Immature natural killer cell (primary cell): ENCODE measurements at regions not wholly inside any gene's neighbourhood (a gene's known extent, or its start where the extent isn't known, plus 50 kb on each side); places are given as distances from the start of the nearest gene placed in this dataset.

ENCODE experiments used
- DNase-seq, 3 donors: peaks; one replicate each; pipeline ENCODE4 v3.0.0; 2022; ENCODE audit warnings: mixed read lengths in 1 of 3
- H3K27ac Mint-ChIP-seq, 6 donors: one replicate each; pipeline ENCODE4 v1.8.0; 2020; ENCODE audit warnings: mixed read lengths in 6 of 6, mild to moderate bottlenecking in 5 of 6, inconsistent platforms in 4 of 6, moderate library complexity in 3 of 6
- H3K27me3 Mint-ChIP-seq, 3 donors: one replicate each; pipeline ENCODE4 v1.8.0; 2020 to 2021; ENCODE audit warnings: low read depth in 3 of 3, mild to moderate bottlenecking in 3 of 3, mixed read lengths in 3 of 3, moderate library complexity in 3 of 3, inconsistent platforms in 1 of 3
- H3K36me3 Mint-ChIP-seq, 3 donors: one replicate each; pipeline ENCODE4 v1.8.0; 2020; ENCODE audit warnings: mixed read lengths in 3 of 3, inconsistent platforms in 2 of 3, mild to moderate bottlenecking in 2 of 3
- H3K4me1 Mint-ChIP-seq, 2 donors: one replicate each; pipeline ENCODE4 v1.8.0; 2020; ENCODE audit warnings: inconsistent platforms in 2 of 2, mild to moderate bottlenecking in 2 of 2, mixed read lengths in 2 of 2, moderate library complexity in 1 of 2
- H3K4me3 Mint-ChIP-seq, 5 donors: one replicate each; pipeline ENCODE4 v1.8.0; 2020; ENCODE audit warnings: mild to moderate bottlenecking in 5 of 5, mixed read lengths in 5 of 5, inconsistent platforms in 3 of 5, moderate library complexity in 3 of 5
- H3K9me3 Mint-ChIP-seq, 6 donors: one replicate each; pipeline ENCODE4 v1.8.0; 2020; ENCODE audit warnings: mild to moderate bottlenecking in 6 of 6, mixed read lengths in 6 of 6, inconsistent platforms in 4 of 6, moderate library complexity in 3 of 6

DNA sequence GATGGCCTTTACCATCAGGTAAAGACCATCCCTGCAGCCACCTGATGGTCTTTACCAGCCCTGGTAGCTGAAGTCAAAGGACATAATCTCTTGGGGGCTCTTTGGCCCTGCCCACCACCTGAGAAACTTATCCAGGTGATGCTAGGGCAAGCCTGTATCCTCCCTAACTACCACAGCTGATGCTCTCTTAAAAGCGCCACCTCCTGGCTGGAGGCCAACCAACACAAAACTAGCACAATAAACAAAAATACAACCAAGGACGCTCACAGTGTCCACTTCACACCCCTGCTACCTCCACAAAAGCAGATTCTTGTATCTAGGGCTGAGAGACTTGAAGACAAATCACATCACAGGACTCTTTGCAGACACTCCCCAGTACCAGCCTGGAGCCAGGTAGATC, 357.1 kb upstream of the POU3F1 start:
- DNase-seq: no peak
- Mint-ChIP-seq H3K9me3 (peaks cover 2 to 27% (median 8%) of the 10 kb centered on the region in 6 donors), H3K27me3 (peaks cover 7 to 20% (median 11%) of the 10 kb centered on the region in 3 donors), H3K4me3 (no peak overlapping the region), H3K27ac (no peak overlapping the region), H3K4me1 (no peaks in the 10 kb centered on the region), H3K36me3 (peaks cover 0 to 3% (median 3%) of the 10 kb centered on the region in 3 donors)

DNA sequence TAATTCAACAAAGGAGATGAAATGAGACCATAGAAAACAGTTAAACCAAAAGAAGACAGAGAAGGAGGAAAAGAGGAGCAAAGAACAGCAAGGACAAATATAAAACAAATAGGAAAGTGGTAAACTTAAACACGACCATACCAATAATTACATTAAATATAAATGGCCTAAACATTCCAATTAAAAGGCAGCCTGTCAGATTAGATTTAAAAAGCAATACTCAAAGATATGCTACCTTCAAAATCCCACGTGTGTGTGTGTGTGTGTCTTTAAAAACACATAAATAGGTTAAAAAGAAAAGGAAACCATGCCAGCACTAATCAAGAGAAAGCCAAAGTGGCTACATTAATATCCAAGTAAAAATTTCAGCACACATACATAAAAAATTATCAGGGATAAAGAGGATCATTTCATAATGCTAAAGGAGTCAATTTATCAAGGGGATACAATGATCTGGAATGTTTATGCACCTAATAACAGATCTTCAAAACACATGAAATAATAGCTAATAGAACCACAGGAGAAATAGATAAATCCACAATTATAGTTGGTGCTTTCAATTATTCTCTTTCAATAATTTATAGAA, 355.7 kb upstream of the POU3F1 start:
- Mint-ChIP-seq H3K4me3 (no peak overlapping the region), H3K36me3 (peaks cover 0 to 3% (median 3%) of the 10 kb centered on the region in 3 donors), H3K4me1 (no peaks in the 10 kb centered on the region), H3K27ac (no peak overlapping the region), H3K27me3 (peaks cover 3 to 24% (median 14%) of the 10 kb centered on the region in 3 donors), H3K9me3 (peaks cover 2 to 27% (median 8%) of the 10 kb centered on the region in 6 donors)
- no peak for DNase-seq

DNA sequence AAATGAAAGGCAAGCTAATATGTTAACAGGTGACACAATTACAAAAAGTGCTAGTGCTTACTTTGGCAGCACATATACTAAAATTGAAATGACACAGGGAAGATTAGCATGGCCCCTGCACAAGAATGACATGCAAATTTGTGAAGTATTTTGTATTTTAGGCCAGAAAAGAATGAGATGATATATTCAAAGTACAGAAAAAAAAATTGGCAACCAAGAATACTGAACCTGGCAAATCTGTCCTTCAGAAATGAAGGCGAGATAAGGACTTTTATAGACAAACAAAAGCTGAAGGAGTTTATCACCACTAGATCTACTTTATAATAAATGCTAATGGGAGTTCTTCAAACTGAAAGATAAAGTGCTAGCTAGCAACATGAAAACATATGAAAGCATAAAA, 350.0 kb upstream of the POU3F1 start:
- Mint-ChIP-seq H3K27ac (no peak overlapping the region), H3K9me3 (peaks cover 2 to 11% (median 6%) of the 10 kb centered on the region in 6 donors), H3K27me3 (peaks cover 3 to 23% (median 3%) of the 10 kb centered on the region in 3 donors), H3K4me3 (no peak overlapping the region), H3K36me3 (peaks cover 3 to 4% (median 3%) of the 10 kb centered on the region in 3 donors), H3K4me1 (no peaks in the 10 kb centered on the region)
- no peak for DNase-seq

DNA sequence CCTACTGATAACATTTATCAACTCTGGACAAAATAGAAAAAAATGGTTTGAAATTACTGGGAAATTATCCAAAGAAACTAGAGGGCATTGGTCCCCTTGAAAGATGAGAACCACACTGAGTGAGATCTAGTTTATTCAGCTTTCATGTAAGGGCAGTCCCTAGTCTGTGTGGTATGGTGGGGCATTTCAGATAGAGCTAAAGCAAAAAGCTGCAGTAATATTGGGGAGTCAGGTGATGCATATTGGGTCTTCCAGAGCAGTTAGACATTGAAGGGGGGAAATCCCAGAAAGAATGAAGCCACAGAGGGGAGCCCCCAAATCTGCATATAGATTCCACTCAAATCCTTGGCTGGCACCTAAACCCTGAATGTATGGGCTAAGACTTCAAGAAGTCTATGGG, 347.7 kb upstream of the POU3F1 start:
- Mint-ChIP-seq H3K27ac (no peak overlapping the region), H3K4me3 (no peak overlapping the region), H3K27me3 (peaks cover 1 to 26% (median 6%) of the 10 kb centered on the region in 3 donors), H3K9me3 (peaks cover 0 to 25% (median 10%) of the 10 kb centered on the region in 6 donors), H3K36me3 (peaks cover 0 to 8% (median 3%) of the 10 kb centered on the region in 3 donors), H3K4me1 (no peaks in the 10 kb centered on the region)
- DNase-seq: no peak

DNA sequence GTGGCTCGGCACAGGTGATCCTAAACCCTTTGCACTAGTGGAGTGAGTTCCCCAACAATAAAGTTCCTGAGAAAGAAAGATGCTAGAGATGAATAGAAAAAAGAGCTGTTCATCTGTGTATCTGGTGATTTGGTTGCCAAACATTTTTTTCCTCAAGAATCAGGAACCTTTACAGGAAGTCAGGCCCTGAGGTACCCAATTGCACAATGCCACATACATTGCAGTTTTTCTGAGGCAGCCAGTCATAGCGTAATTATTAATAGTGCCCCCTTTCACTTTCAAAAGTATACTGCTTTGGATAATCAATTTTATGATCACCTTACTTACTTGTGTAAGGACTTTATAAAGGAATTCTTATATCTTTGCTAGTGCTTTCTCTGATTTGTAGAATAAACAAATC, 346.3 kb upstream of the POU3F1 start:
- Mint-ChIP-seq H3K27me3 (peaks cover 1 to 21% (median 2%) of the 10 kb centered on the region in 3 donors), H3K27ac (no peak overlapping the region), H3K4me1 (no peaks in the 10 kb centered on the region), H3K9me3 (peaks cover 0 to 31% (median 10%) of the 10 kb centered on the region in 6 donors), H3K4me3 (no peak overlapping the region), H3K36me3 (peaks cover 0 to 8% (median 3%) of the 10 kb centered on the region in 3 donors)
- no peak for DNase-seq

DNA sequence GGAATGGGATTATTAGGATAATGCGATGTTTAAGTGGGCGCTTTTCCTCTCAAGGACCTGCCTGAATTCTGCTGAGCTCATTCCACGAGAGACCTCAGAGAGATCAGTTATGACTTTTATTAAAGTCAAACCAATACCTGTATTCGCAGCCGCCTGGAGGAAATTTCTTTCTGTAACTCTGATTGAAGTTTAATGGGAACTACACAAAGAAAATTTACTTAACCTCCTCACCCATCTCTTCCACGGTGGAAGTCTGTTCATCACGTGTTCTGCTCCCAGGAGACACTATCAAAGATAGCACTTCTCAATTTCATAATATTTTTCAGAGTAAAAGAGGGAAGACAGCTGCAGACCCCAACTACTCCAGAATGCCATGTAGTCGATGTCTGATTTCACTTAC, 334.7 kb upstream of the POU3F1 start:
- Mint-ChIP-seq H3K4me3 (no peak overlapping the region), H3K4me1 (no peaks in the 10 kb centered on the region), H3K27ac (no peak overlapping the region), H3K27me3 (peaks cover 0 to 4% (median 2%) of the 10 kb centered on the region in 3 donors), H3K9me3 (no peaks in the 10 kb centered on the region), H3K36me3 (no peaks in the 10 kb centered on the region)
- no peak for DNase-seq

DNA sequence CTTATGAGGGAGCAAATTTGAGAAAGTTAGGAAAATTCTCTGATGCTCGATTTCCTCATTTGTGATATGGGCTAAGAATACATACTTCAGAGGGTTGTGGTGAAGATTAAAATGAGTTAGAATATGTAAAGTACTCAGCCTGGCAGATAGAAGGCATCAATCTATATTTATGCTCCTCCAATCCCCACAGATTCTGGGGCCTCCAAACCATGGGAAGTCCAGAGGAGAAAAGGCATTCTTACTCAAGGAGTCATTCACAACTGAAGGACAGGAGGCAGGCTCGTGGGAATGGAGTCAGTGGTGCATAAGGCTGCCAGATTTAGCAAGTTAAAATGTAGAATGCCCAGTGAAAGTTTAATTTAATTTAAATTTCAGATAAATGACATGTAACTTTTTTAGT, 330.0 kb upstream of the POU3F1 start:
- H3K27me3 Mint-ChIP-seq: peaks cover 2 to 9% (median 4%) of the 10 kb centered on the region in 3 donors
- H3K36me3 Mint-ChIP-seq: no peaks in the 10 kb centered on the region
- DNase-seq: no peak
- H3K4me3 Mint-ChIP-seq: no peak overlapping the region
- peaks cover 0 to 12% (median 4%) of the 10 kb centered on the region in 6 donors for H3K9me3 Mint-ChIP-seq
- H3K4me1 Mint-ChIP-seq: no peaks in the 10 kb centered on the region
- H3K27ac Mint-ChIP-seq: no peak overlapping the region

DNA sequence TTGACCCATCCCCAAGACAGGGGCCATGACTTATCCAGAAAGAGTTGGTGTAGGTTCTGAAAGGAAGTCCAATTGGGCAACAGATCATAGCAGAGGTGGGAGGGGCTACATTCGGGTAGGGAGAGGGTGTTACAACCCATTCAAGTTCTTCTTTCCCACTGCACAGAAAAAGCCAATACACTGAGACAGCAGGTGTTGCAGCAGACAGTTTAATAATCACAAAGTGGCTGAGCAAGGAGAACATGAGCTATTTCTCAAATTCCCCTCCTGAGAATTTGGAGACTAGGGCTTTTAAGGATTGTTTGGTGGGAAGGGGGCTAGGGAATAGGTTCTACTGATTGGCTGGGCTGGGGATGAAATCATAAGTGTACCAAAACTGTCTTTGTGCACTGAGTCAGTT, 328.4 kb upstream of the POU3F1 start:
- no peaks in the 10 kb centered on the region for H3K4me1 Mint-ChIP-seq

DNA sequence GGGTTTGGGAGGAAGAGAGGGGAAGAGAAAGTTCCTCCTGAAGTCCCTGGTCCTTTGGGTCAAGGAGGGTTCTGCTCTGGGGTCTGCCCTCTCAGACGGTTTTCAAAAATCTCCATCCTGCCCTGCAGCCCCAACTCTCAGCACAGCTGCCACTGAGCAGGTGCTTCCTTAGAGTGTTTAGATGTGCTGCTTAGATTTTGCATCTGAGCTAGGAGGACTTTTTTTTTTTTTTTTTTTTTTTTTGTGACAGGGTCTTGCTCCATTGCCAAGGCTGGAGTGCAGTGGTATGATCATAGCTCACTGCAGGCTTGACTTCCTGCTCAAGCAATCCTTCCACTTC, 324.9 kb upstream of the POU3F1 start:
- H3K4me1 Mint-ChIP-seq: no peaks in the 10 kb centered on the region
- peaks cover 5 to 12% (median 11%) of the 10 kb centered on the region in 3 donors for H3K27me3 Mint-ChIP-seq
- no peaks in the 10 kb centered on the region for H3K36me3 Mint-ChIP-seq
- no peak overlapping the region for H3K4me3 Mint-ChIP-seq
- no peak overlapping the region for H3K27ac Mint-ChIP-seq
- peaks cover 0 to 12% (median 4%) of the 10 kb centered on the region in 6 donors for H3K9me3 Mint-ChIP-seq
- DNase-seq: no peak

More for the DNA sequence above, 328.4 kb upstream of the POU3F1 start:
- Mint-ChIP-seq H3K4me3 (no peak overlapping the region), H3K27ac (no peak overlapping the region), H3K36me3 (no peaks in the 10 kb centered on the region), H3K27me3 (peaks cover 4 to 9% (median 7%) of the 10 kb centered on the region in 3 donors), H3K9me3 (peaks cover 0 to 12% (median 4%) of the 10 kb centered on the region in 6 donors)
- DNase-seq: no peak

DNA sequence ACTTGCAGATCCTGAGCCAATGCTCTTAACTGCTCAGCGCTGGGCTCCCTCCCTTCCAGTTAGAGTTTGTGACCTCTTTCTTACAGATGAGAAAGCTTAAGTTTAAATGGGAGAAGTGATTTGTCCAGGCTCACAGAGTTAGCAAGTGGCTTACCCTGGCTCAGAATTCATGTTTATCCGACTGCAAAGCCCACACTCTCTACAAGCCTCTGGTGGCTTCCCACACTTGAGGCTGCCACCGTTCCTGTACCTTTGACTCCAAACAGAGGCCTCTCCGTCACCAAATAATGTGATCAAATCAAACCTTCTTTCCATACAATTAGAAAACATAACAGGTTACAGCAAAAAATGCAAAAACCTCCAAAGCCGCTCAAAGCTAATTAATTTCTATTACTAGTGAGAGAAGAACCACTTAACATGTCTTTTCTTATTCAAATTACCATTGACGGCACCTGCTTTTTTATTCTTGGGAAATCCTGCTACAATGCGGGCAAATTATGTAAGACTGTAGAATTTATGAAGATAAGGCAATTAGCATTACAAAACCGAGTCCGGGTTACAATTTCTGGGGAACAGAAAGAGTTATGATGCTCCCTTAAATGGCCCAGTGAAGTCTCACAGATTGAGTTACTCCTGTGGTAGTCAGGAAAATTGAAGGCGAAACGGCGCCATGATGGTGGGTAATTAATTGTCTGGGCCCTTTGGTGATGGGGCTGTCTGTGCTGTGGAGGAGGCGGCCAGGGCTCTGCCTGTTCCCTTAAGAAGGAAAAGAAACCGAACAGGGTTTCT, 324.3 kb upstream of the POU3F1 start:
- DNase-seq: no peak
- Mint-ChIP-seq H3K4me1 (no peaks in the 10 kb centered on the region), H3K27me3 (peaks cover 5 to 12% (median 11%) of the 10 kb centered on the region in 3 donors), H3K4me3 (no peak overlapping the region), H3K36me3 (no peaks in the 10 kb centered on the region), H3K27ac (no peak overlapping the region), H3K9me3 (peaks cover 0 to 12% (median 4%) of the 10 kb centered on the region in 6 donors)

DNA sequence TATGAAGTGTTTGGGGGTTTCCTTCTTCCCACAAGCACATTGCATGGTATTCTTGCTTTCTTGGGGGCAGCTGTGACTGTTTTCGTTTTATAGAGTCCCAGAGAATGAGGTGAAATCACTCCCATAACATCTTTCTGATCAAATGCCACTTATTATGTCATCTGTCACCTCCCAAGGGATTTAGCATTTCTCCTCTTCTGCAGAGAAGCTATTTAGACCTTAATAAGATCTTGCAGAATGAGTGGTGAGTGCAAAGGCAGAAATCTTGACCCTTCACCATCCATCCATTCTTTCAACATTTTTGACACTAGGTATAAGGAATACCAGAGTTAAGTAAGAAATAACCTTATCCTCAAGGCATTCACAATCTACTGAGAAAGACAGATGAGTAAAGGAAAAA, 318.6 kb upstream of the POU3F1 start:
- Mint-ChIP-seq H3K4me1 (no peaks in the 10 kb centered on the region), H3K27me3 (peaks cover 5 to 7% (median 6%) of the 10 kb centered on the region in 3 donors), H3K27ac (no peak overlapping the region), H3K9me3 (no peaks in the 10 kb centered on the region), H3K36me3 (no peaks in the 10 kb centered on the region), H3K4me3 (no peak overlapping the region)
- DNase-seq: no peak

DNA sequence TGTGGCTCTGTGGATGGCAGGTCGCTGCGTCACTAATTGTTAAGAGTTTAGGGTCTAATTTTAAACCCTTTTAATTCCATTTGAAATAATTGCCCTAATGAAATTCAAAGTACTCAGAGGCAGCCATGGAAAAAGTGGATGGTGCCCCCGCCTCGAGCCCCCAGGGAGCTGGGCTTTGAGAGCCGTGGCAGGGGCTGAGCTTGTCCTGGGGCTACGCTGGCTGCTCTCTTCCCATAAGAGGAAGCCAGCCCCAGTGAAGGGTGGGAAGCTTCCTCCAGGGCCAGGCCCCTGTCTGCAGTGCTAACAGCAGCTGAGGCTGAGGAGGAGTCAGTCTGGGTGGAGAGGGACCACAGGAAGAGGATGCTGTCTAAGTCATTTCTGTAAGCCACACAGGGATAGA, 315.0 kb upstream of the POU3F1 start:
- Mint-ChIP-seq H3K4me1 (no peaks in the 10 kb centered on the region), H3K4me3 (no peak overlapping the region), H3K36me3 (no peaks in the 10 kb centered on the region), H3K27ac (no peak overlapping the region), H3K27me3 (peaks cover 2 to 4% (median 2%) of the 10 kb centered on the region in 3 donors), H3K9me3 (no peaks in the 10 kb centered on the region)
- DNase-seq: no peak

DNA sequence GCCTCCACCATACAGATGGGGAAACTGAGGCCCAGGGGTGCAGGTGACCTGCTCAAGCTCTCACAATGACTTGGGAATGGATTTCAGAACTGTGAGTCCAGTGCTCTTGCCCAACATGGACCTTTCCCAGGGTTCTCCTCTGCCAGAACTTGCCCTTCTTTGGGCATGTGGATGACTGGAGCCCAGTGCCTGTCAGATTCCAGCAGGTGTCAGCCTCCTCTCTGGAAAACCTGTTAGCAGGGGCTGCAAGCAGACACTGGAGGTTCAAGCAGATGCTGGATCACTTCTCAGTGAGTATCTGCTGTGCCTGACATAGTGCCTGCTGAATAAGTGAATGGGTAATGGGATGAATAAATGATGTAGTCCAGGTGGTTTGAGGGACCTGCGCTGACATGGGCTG, 314.2 kb upstream of the POU3F1 start:
- Mint-ChIP-seq H3K27ac (no peak overlapping the region), H3K9me3 (no peaks in the 10 kb centered on the region), H3K36me3 (no peaks in the 10 kb centered on the region), H3K27me3 (peaks cover 2 to 4% (median 2%) of the 10 kb centered on the region in 3 donors), H3K4me1 (no peaks in the 10 kb centered on the region), H3K4me3 (no peak overlapping the region)
- no peak for DNase-seq

DNA sequence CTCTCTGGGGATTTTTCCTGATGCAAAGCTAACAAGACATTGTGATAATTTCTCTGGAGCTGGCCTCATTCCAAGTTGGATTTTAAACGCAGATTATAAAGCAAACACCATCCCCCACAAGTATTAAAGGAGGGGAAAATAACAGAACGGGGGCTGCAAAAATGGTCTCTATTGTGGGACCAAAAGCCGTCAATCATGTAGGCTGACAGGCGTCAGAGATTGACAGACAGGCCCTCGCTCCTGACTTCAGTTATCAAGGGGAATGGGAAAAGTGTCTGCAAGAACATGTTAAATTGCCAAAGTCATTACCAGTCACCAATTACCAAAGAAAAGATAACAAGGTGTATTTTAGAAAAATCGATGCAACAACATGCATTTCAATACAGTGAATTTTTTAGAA, 307.4 kb upstream of the POU3F1 start:
- Mint-ChIP-seq H3K9me3 (peaks cover 0 to 2% (median 0%) of the 10 kb centered on the region in 6 donors), H3K4me3 (no peak overlapping the region), H3K4me1 (no peaks in the 10 kb centered on the region), H3K36me3 (peaks cover 0 to 2% (median 0%) of the 10 kb centered on the region in 3 donors), H3K27ac (no peak overlapping the region), H3K27me3 (peaks cover 2 to 10% (median 7%) of the 10 kb centered on the region in 3 donors)
- DNase-seq: no peak
